HepG2 (cell line): ENCODE measurements at regions not wholly inside any gene's neighbourhood (a gene's known extent, or its start where the extent isn't known, plus 50 kb on each side); places are given as distances from the start of the nearest gene placed in this dataset.

Experiments
- SAFB2 ChIP-seq: sonication (generic); formaldehyde crosslinking; IDR thresholded peaks from 2 replicates; pipeline ENCODE4 v1.5.1; 2020; ENCODE audit warnings: missing genetic modification reagents, low read depth, mild to moderate bottlenecking, borderline replicate concordance
- SMC3 ChIP-seq: IDR thresholded peaks from 2 replicates; pipeline ENCODE4 v1.6.1; 2011; ENCODE audit warnings: low read length, improper control_type of control experiment

DNA sequence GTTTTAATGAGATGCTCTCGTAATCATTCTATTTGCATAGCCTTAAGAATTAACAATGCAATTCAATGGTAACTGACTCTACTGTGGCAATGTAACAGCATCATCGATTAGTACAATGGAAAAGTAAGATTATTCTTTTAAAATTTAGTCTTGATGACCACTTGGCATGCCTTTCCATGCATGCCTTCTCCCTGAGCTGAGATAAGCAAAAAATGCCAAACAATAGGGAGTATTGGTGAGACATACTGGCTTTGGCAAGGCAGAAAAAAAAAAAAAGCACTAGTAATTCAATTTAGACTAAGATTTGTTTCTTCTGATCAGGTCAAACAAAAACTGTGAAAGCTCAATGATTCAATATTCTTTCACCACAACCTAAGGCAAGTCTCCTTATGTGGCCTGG, 110.8 kb upstream of the TRIB2 start:
- TF ChIP-seq SAFB2 (no peak), SMC3 (no peak)
